Lower lobe of right lung (tissue), 2 donors: ENCODE measurements at regions not wholly inside any gene's neighbourhood (a gene's known extent, or its start where the extent isn't known, plus 50 kb on each side); places are given as distances from the start of the nearest gene placed in this dataset.
A peak's percentile ranks its signal among the peaks of the same experiment; 100 is the strongest.

Source experiments
- ATAC-seq, 2 donors: fragments of 200-7000 bp; cut with Tn5 transposase; one replicate each; pipeline ENCODE4 v1.9.1; 2020 to 2022; ENCODE audit warnings: mild to moderate bottlenecking in 2 of 2, moderate library complexity in 2 of 2
- DNase-seq: peaks from one replicate; pipeline ENCODE4 v3.0.0-alpha.2; 2020
- H3K27ac ChIP-seq: fragments of 200-600 bp; one replicate; pipeline ENCODE4 v1.8.0; 2022
- H3K27me3 ChIP-seq: fragments of 200-600 bp; one replicate; pipeline ENCODE4 v1.8.0; 2022; ENCODE audit warnings: low read depth
- H3K36me3 ChIP-seq: fragments of 200-600 bp; one replicate; pipeline ENCODE4 v1.8.0; 2022; ENCODE audit warnings: mild to moderate bottlenecking
- H3K4me1 ChIP-seq: fragments of 200-600 bp; one replicate; pipeline ENCODE4 v1.8.0; 2022
- H3K4me3 ChIP-seq: fragments of 200-600 bp; one replicate; pipeline ENCODE4 v1.8.0; 2022; ENCODE audit warnings: mild to moderate bottlenecking
- H3K9me3 ChIP-seq: fragments of 200-600 bp; one replicate; pipeline ENCODE4 v1.8.0; 2022
- CTCF ChIP-seq: fragments of 200-600 bp; IDR thresholded peaks from one replicate; pipeline ENCODE4 v1.8.0; 2022; ENCODE audit warnings: antibody characterized with exemption, mild to moderate bottlenecking
- intact Hi-C: fragments of 100-400 bp; cut with DNase I; formaldehyde crosslinking; loops from one replicate; pipeline ENCODE4 v1.11.0; 2022
- donor health status: DM: no; HTN: yes; CAD: no; lungs with severe emphysema.

- no peaks in the 10 kb centered on the region for H3K36me3 ChIP-seq
- DNase-seq, result no peak
- no peak for ATAC-seq
- no peak overlapping the region for H3K4me3 ChIP-seq
- H3K9me3 ChIP-seq, result no peaks in the 10 kb centered on the region
- no peak for TF ChIP-seq CTCF
- intact Hi-C loops, result no loop called here
- H3K4me1 ChIP-seq, result no peaks in the 10 kb centered on the region
- no peaks in the 10 kb centered on the region for H3K27me3 ChIP-seq
- no peak overlapping the region for H3K27ac ChIP-seq
These were observed 233.7 kb downstream of the LOXHD1 start for GRCh38 chr18:46423226-46423805.

GRCh38 chr18:46424898-46425297, 232.1 kb downstream of the LOXHD1 start:
- intact Hi-C loops, result no loop called here
- DNase-seq (no peak), ATAC-seq (peak; percentile 63 to 75)
- TF ChIP-seq CTCF, result no peak
- Histone ChIP-seq H3K36me3 (no peaks in the 10 kb centered on the region), H3K27me3 (no peaks in the 10 kb centered on the region), H3K4me3 (no peak overlapping the region), H3K4me1 (no peaks in the 10 kb centered on the region), H3K27ac (no peak overlapping the region), H3K9me3 (no peaks in the 10 kb centered on the region)

- Histone ChIP-seq H3K4me3 (no peak overlapping the region), H3K27ac (no peak overlapping the region), H3K4me1 (no peaks in the 10 kb centered on the region), H3K27me3 (no peaks in the 10 kb centered on the region), H3K36me3 (no peaks in the 10 kb centered on the region), H3K9me3 (no peaks in the 10 kb centered on the region)
- no peak for TF ChIP-seq CTCF
- DNase-seq, result no peak
- intact Hi-C loops, result no loop called here
- no peak for ATAC-seq
These were observed 231.5 kb downstream of the LOXHD1 start for GRCh38 chr18:46425511-46425910.

- Histone ChIP-seq H3K27me3 (no peaks in the 10 kb centered on the region), H3K4me1 (no peaks in the 10 kb centered on the region), H3K36me3 (no peaks in the 10 kb centered on the region), H3K9me3 (no peaks in the 10 kb centered on the region), H3K4me3 (no peak overlapping the region), H3K27ac (no peak overlapping the region)
- TF ChIP-seq CTCF, result no peak
- intact Hi-C loops, result no loop called here
- DNase-seq (no peak), ATAC-seq (no peak)
These were observed 230.9 kb downstream of the LOXHD1 start for GRCh38 chr18:46426021-46426678.

GRCh38 chr18:46426679-46427047, 230.4 kb downstream of the LOXHD1 start:
- no peak overlapping the region for H3K27ac ChIP-seq
- no peak overlapping the region for H3K4me3 ChIP-seq
- DNase-seq (no peak), ATAC-seq (no peak)
- TF ChIP-seq CTCF, result no peak
- no peaks in the 10 kb centered on the region for H3K27me3 ChIP-seq
- no peaks in the 10 kb centered on the region for H3K36me3 ChIP-seq
- intact Hi-C loops, result no loop called here
- H3K4me1 ChIP-seq, result no peaks in the 10 kb centered on the region
- no peaks in the 10 kb centered on the region for H3K9me3 ChIP-seq
